Transverse colon (tissue), 4 donors: ENCODE measurements at regions not wholly inside any gene's neighbourhood (a gene's known extent, or its start where the extent isn't known, plus 50 kb on each side); places are given as distances from the start of the nearest gene placed in this dataset.

Experiments used
- CTCF ChIP-seq, 5 experiments: fragments of 200-600 bp in 3 of 5; fragments of 450-650 bp in 2 of 5; sonication (generic) in 3 of 5; IDR thresholded peaks; 1 replicate in 2 of 5; 2 replicates in 3 of 5; pipeline ENCODE4 v1.5.1; 2016 to 2017; ENCODE audit warnings: antibody characterized with exemption in 5 of 5, inconsistent platforms in 3 of 5, mild to moderate bottlenecking in 2 of 5, moderate library complexity in 1 of 5
- EP300 ChIP-seq: sonication (generic); formaldehyde crosslinking; IDR thresholded peaks from one replicate; pipeline ENCODE4 v1.6.1; 2017; ENCODE audit warnings: antibody characterized with exemption, low read depth
- POLR2A ChIP-seq: fragments of 450-650 bp; IDR thresholded peaks from one replicate; pipeline ENCODE4 v1.6.1; 2016; ENCODE audit warnings: antibody characterized with exemption, mild to moderate bottlenecking, moderate library complexity
- POLR2AphosphoS5 ChIP-seq, 3 donors: sonication (generic); formaldehyde crosslinking; IDR thresholded peaks; one replicate each; pipeline ENCODE4 v1.6.1; 2016; ENCODE audit warnings: antibody characterized with exemption in 3 of 3

- TF ChIP-seq CTCF (IDR thresholded peaks at IDR 0.05), result no peak
- TF ChIP-seq POLR2A, result no peak
- TF ChIP-seq EP300, result no peak
- TF ChIP-seq POLR2AphosphoS5 (IDR thresholded peaks at IDR 0.05), result no peak
Observed at GRCh38 chr1:239675735-239676134, 289.4 kb downstream of the CHRM3 start.
